ENCODE measurements at regions not wholly inside any gene's neighbourhood (a gene's known extent, or its start where the extent isn't known, plus 50 kb on each side); places are given as distances from the start of the nearest gene placed in this dataset.

GRCh38 chr6:122258839-122259238, 140.6 kb upstream of the HSF2 start:
- TF ChIP-seq GATA2 (IDR thresholded peaks at IDR 0.05; ENCODE audit: low read depth, low read length) (no peak), GATA3 (IDR thresholded peaks at IDR 0.05; ENCODE audit: low read depth, low read length) (no peak)

Measured in SH-SY5Y (cell line).